Epidermal melanocyte (primary cell): ENCODE measurements at regions not wholly inside any gene's neighbourhood (a gene's known extent, or its start where the extent isn't known, plus 50 kb on each side); places are given as distances from the start of the nearest gene placed in this dataset.

Source experiments
- DNase-seq: peaks from one replicate; pipeline ENCODE4 v3.0.0; 2011; ENCODE audit warnings: low spot score; ENCODE audit not compliant: insufficient read length

- no peak for DNase-seq
Observed at GRCh38 chr5:6806668-6807067, 93.4 kb downstream of the TENT4A start.

GRCh38 chr5:6808462-6808861 lies 95.2 kb downstream of the TENT4A start:
- no peak for DNase-seq

DNA sequence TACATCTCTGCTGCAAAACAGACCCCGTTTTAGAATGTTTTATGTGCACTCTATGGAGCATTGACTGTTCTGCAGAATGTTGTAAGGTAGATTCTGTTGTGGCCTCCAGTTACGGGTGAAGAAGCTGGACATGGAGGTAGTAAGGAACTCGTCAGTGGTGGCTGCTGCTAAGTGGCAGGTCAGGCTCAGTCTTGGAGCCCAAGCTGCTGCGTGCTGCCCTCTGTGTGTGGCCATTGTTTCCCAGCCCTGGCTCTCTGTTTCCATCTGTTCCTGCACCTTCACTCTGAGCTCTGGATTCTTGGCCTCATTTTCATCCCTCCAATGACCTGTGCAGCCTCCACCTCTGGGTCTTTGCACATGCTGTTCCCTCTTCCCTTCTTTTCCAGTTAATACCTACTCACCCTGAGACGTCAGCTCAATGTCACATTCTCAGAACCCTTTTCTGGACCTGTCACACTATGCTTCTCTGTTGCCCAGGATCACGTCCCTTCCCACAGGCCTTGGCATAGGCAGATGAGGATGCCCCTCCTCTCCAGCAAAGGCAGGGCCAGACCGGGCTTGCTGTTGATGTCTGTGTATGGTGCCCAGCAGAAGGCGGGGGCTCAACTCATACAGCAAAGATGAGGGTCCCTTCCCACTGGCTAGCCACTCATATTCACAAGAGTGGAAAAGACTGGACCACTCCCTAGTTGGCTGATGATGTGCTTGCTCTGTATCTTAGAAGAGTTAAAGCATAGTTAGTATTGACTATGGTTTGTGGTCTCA lies 97.6 kb downstream of the TENT4A start:
- DNase-seq = no peak

DNA sequence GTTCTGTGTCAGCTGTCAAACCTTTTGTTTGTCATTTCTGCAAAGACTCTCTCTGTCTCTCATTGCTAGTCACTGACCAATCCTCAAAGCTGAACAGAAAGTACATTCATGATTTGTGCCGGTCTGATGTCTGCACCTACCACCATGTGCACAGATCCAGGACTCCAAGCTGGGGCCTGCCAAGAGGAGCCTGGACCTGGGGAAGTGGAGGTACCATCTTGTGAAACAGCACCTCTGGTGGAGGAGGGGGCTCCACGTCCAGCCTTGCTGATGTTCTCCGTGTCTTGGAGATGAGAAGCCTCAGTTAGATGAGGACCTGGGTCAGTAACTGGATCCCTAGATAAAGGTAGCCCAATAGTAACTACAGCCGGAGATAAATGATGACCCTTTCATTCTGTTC lies 98.9 kb downstream of the TENT4A start:
- no peak for DNase-seq

GRCh38 chr5:6812800-6813731 lies 99.8 kb downstream of the TENT4A start:
- DNase-seq = peak; percentile 22

DNA sequence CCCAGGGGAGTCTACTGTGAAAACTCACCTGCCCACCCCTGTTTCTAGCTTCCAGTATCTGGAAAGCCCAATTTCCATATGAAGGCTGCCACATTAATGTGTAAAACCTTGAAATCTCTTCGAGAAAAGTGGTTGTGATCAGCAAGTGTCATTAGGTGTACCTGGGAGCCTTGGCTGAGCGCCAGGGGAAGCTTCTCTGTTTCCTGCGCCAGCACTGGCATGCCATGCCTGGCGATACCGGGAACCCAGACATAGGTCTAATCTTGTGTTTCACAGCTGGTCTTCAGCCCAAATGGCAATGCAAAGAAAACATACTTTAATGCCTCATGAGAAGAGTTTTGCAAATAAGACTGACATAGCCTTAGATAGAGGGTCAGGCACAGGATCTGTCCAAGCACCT lies 101.6 kb downstream of the TENT4A start:
- DNase-seq = no peak

- no peak for DNase-seq
Observed at GRCh38 chr5:6818594-6819511, 105.6 kb downstream of the TENT4A start.

DNA sequence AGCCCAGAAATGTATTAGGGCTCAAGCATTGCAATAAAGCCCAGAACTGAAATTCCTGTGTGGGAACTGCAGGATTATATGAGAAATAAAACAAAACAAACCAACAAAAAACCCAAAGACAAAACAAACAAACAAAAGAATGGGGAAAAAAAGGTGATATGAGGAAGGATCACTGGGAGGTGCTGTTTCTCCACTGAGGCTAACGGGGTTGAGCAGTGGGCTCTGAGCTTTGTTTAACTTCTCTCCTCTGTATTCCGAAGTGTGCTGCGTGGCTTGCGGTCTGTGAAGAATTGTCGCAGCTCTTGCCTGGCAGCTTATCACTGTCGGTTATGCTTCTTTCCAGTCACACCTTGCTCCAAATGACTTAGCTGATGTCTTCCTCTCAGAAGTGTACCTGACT lies 106.3 kb downstream of the TENT4A start:
- no peak for DNase-seq

DNA sequence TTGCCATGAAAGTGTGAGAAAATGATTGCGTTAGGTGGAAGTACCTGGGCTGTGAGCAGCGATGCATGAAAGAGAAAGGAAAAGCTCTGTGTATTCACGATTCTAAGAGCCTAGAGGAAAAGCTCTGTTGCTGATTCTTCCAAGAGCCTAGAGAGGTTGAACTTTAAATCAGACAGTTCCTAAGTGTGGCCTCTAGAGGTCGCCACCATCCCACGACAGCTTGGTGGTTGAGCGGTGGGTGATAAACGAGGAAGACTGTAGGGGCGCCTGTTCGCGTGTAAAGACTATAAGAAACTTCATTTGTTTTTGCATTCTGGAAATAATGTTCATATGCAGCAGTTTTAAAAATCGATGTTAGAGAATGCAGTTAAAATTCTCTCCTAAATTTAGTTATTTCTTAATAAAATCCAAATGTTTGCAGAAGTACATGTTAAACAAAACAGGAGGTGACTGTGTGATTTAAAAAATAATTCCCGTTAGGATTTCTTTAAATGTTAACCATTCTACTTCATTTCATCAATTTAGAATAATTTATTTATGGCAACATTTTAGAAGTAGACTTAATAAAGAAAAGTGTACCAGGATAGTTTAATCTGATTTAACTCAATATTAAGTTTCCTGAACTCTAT lies 107.7 kb downstream of the TENT4A start:
- no peak for DNase-seq

DNA sequence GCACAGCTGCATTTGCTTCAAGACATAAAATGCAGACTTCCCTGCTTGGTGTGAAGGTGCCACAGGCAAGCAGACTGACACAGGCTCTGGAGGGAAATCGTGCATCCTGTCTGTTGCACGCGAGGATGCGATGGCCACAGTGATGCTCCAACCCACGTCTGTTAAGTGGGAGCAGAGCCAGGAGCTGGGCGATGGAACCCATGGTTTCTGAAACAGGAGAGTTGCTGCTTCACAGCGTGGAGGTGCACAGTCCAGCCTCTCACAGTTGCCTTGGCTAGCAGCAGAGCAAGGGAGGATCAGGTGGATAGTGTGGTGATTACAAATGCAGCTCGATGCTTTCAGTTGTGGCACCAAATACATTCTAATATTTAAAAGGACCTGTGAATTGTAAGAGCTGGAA lies 108.8 kb downstream of the TENT4A start:
- DNase-seq = no peak

GRCh38 chr5:6822556-6823343 lies 109.5 kb downstream of the TENT4A start:
- no peak for DNase-seq

GRCh38 chr5:6823996-6824395 lies 110.8 kb downstream of the TENT4A start:
- no peak for DNase-seq

- no peak for DNase-seq
Observed at GRCh38 chr5:6825678-6826244, 112.5 kb downstream of the TENT4A start.

DNA sequence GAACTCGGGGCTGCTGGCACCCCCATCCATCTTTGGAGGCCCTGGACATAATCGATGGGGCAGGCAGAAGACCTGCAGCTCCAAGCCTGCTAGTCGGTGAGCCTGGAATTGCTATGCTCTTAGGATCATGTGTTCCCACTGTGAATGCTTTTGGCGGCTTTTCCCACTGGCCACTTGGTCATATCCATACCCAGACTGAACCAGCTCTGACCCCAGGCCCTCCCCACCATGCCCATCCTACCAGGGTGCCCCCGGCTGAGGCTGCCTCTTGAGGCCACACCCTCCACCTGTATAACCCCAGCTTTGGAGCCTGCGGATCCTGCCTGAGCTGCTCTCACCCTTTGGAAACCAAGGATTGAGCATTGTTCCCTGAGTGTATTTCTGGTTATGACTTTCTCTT lies 113.5 kb downstream of the TENT4A start:
- no peak for DNase-seq

GRCh38 chr5:6827526-6828219 lies 114.4 kb downstream of the TENT4A start:
- DNase-seq = no peak

- DNase-seq = no peak
Observed at GRCh38 chr5:6829150-6829784, 116.0 kb downstream of the TENT4A start.

GRCh38 chr5:6830643-6831239 lies 117.5 kb downstream of the TENT4A start:
- no peak for DNase-seq
